ENCODE measurements at regions not wholly inside any gene's neighbourhood (a gene's known extent, or its start where the extent isn't known, plus 50 kb on each side); places are given as distances from the start of the nearest gene placed in this dataset.

DNA sequence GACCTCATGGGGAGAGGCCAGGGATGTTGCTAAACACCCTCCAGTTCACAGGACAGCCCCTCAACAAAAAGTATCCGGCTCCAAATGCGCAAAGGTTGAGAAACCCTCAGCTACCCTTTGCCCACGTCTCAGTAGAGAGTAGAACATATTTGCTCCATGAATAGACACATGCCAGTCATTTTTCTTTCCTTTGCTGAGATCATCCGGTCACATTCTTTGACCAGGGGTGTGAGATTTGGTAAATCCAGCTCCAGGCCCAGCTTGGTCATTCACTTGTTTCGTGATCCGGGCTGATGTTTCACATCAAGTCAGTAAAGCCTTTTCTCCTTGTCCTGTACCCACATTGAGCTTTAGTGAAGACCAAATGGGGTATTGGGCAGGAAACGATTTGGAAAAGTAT is 83.6 kb upstream of the LHX5 start:
- no peaks in the 10 kb centered on the region for H3K79me2 ChIP-seq (ENCODE audit: insufficient read depth, low read length)
- no peak overlapping the region for H2AFZ ChIP-seq (ENCODE audit: low read depth, low read length, severe bottlenecking)
- no peaks in the 10 kb centered on the region for H3F3A ChIP-seq (ENCODE audit: insufficient read depth)
- H3K9me3 ChIP-seq (ENCODE audit: insufficient read depth, low read length), result no peaks in the 10 kb centered on the region
- no peak overlapping the region for H3K4me3 ChIP-seq (ENCODE audit: insufficient read depth, low read length, poor library complexity, severe bottlenecking)
- no peak overlapping the region for H3K9ac ChIP-seq (ENCODE audit: low read length)
- H3K36me3 ChIP-seq (ENCODE audit: low read length), result no peaks in the 10 kb centered on the region
- no peak overlapping the region for H3K27ac ChIP-seq (ENCODE audit: low read depth, low read length)
- no peaks in the 10 kb centered on the region for H3K27me3 ChIP-seq (ENCODE audit: low read length)
- no peak for TF ChIP-seq EZH2phosphoT487 (conservative IDR thresholded peaks at IDR 0.05; ENCODE audit: low read length)
- TF ChIP-seq, protein P1, sequence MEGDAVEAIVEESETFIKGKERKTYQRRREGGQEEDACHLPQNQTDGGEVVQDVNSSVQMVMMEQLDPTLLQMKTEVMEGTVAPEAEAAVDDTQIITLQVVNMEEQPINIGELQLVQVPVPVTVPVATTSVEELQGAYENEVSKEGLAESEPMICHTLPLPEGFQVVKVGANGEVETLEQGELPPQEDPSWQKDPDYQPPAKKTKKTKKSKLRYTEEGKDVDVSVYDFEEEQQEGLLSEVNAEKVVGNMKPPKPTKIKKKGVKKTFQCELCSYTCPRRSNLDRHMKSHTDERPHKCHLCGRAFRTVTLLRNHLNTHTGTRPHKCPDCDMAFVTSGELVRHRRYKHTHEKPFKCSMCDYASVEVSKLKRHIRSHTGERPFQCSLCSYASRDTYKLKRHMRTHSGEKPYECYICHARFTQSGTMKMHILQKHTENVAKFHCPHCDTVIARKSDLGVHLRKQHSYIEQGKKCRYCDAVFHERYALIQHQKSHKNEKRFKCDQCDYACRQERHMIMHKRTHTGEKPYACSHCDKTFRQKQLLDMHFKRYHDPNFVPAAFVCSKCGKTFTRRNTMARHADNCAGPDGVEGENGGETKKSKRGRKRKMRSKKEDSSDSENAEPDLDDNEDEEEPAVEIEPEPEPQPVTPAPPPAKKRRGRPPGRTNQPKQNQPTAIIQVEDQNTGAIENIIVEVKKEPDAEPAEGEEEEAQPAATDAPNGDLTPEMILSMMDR (IDR thresholded peaks at IDR 0.05; ENCODE audit: insufficient read depth, low read length, poor library complexity, severe bottlenecking), result no peak
- H4K20me1 ChIP-seq (ENCODE audit: low read depth, low read length), result no peaks in the 10 kb centered on the region
- no peak overlapping the region for H3K4me2 ChIP-seq (ENCODE audit: low read depth, low read length, poor library complexity, severe bottlenecking)
- H3K9me2 ChIP-seq (replicated peaks; ENCODE audit: insufficient read depth, low read length), result no peaks in the 10 kb centered on the region

DNA sequence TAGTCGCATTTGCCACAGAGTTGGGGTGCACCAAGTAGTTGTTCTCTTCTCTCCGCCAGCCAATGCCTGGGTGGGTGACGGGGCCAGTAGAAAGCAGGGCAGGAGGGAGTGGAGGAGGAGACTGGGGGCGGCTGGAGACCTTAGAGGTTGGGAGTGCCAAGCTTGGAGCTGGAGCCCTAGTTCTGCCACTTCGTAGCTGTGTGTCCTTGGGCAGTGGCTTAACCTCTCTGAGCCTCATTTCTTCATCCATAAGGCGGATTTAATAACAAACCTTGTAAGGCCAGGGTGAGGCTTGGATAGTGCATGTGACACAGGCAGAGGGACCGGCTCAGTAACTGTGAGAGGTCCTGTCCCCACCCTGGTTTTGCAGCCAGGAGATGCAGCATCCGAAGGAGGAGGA is 81.1 kb upstream of the LHX5 start:
- H3K36me3 ChIP-seq (ENCODE audit: low read length), result no peaks in the 10 kb centered on the region
- H3F3A ChIP-seq (ENCODE audit: insufficient read depth), result no peaks in the 10 kb centered on the region
- no peak overlapping the region for H3K27ac ChIP-seq (ENCODE audit: low read depth, low read length)
- TF ChIP-seq, protein P1 (IDR thresholded peaks at IDR 0.05; ENCODE audit: insufficient read depth, low read length, poor library complexity, severe bottlenecking), result no peak
- TF ChIP-seq EZH2phosphoT487 (conservative IDR thresholded peaks at IDR 0.05; ENCODE audit: low read length), result no peak
- no peaks in the 10 kb centered on the region for H3K27me3 ChIP-seq (ENCODE audit: low read length)
- no peaks in the 10 kb centered on the region for H3K9me3 ChIP-seq (ENCODE audit: insufficient read depth, low read length)
- no peak overlapping the region for H3K9ac ChIP-seq (ENCODE audit: low read length)
- H2AFZ ChIP-seq (ENCODE audit: low read depth, low read length, severe bottlenecking), result no peak overlapping the region
- H3K9me2 ChIP-seq (replicated peaks; ENCODE audit: insufficient read depth, low read length), result no peaks in the 10 kb centered on the region
- no peak overlapping the region for H3K4me2 ChIP-seq (ENCODE audit: low read depth, low read length, poor library complexity, severe bottlenecking)
- no peaks in the 10 kb centered on the region for H3K79me2 ChIP-seq (ENCODE audit: insufficient read depth, low read length)
- no peak overlapping the region for H3K4me3 ChIP-seq (ENCODE audit: insufficient read depth, low read length, poor library complexity, severe bottlenecking)
- H4K20me1 ChIP-seq (ENCODE audit: low read depth, low read length), result no peaks in the 10 kb centered on the region

DNA sequence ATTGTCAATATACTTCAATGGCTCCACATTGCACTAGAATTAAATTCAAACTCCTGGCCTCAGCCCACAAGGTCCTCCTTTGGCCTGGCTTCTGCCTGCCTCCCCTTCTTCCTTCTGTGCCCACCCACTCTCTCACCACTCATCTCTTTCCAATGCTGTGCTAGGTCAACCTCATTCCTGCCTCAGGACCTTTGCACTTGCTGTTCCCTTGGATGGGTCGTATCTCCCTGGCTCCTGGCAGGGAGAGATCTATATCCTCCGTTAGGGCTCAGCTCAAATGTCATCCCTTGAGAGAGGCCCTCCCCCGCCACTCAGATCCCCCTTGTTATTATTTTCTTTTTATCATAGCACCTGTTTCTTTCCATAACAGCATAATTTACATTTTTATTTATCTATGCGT is 79.9 kb upstream of the LHX5 start:
- H3K36me3 ChIP-seq (ENCODE audit: low read length), result no peaks in the 10 kb centered on the region
- H3K9me2 ChIP-seq (replicated peaks; ENCODE audit: insufficient read depth, low read length), result no peaks in the 10 kb centered on the region
- H3K4me3 ChIP-seq (ENCODE audit: insufficient read depth, low read length, poor library complexity, severe bottlenecking), result no peak overlapping the region
- H3K27me3 ChIP-seq (ENCODE audit: low read length), result no peaks in the 10 kb centered on the region
- no peaks in the 10 kb centered on the region for H3K9me3 ChIP-seq (ENCODE audit: insufficient read depth, low read length)
- H3K79me2 ChIP-seq (ENCODE audit: insufficient read depth, low read length), result no peaks in the 10 kb centered on the region
- no peak overlapping the region for H3K9ac ChIP-seq (ENCODE audit: low read length)
- H3K27ac ChIP-seq (ENCODE audit: low read depth, low read length), result no peak overlapping the region
- H3F3A ChIP-seq (ENCODE audit: insufficient read depth), result no peaks in the 10 kb centered on the region
- no peak overlapping the region for H3K4me2 ChIP-seq (ENCODE audit: low read depth, low read length, poor library complexity, severe bottlenecking)
- H4K20me1 ChIP-seq (ENCODE audit: low read depth, low read length), result no peaks in the 10 kb centered on the region
- no peak overlapping the region for H2AFZ ChIP-seq (ENCODE audit: low read depth, low read length, severe bottlenecking)
- no peak for TF ChIP-seq EZH2phosphoT487 (conservative IDR thresholded peaks at IDR 0.05; ENCODE audit: low read length)
- TF ChIP-seq, protein P1 (IDR thresholded peaks at IDR 0.05; ENCODE audit: insufficient read depth, low read length, poor library complexity, severe bottlenecking), result no peak

DNA sequence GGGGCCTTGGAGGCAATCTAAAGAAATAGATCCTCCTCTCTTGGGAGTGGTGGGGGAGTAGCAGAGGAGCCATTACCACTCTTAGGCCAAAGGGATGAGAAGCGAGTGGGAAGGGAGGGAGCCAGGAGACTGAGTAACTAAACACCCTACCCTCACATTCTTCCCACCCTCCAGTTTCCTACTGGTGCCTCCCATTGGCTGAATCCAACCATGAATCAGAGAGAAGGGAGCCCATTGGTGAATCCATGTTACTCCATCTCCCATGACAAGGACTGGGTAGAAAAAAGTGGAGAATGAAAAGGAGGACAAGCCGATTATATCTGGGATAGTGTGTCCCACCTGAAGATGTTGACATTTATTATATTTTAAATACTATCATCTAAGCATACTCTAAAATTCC is 76.8 kb upstream of the LHX5 start:
- Histone ChIP-seq H3K9me3 (ENCODE audit: insufficient read depth, low read length) (no peaks in the 10 kb centered on the region), H3K9me2 (replicated peaks; ENCODE audit: insufficient read depth, low read length) (no peaks in the 10 kb centered on the region), H4K20me1 (ENCODE audit: low read depth, low read length) (no peaks in the 10 kb centered on the region), H3F3A (ENCODE audit: insufficient read depth) (no peaks in the 10 kb centered on the region), H3K9ac (ENCODE audit: low read length) (no peak overlapping the region), H3K4me2 (ENCODE audit: low read depth, low read length, poor library complexity, severe bottlenecking) (no peak overlapping the region), H3K79me2 (ENCODE audit: insufficient read depth, low read length) (no peaks in the 10 kb centered on the region), H2AFZ (ENCODE audit: low read depth, low read length, severe bottlenecking) (no peak overlapping the region), H3K4me3 (ENCODE audit: insufficient read depth, low read length, poor library complexity, severe bottlenecking) (no peak overlapping the region), H3K36me3 (ENCODE audit: low read length) (no peaks in the 10 kb centered on the region), H3K27ac (ENCODE audit: low read depth, low read length) (no peak overlapping the region), H3K27me3 (ENCODE audit: low read length) (no peaks in the 10 kb centered on the region)
- TF ChIP-seq EZH2phosphoT487 (conservative IDR thresholded peaks at IDR 0.05; ENCODE audit: low read length), result no peak
- TF ChIP-seq, protein P1 (IDR thresholded peaks at IDR 0.05; ENCODE audit: insufficient read depth, low read length, poor library complexity, severe bottlenecking), result no peak

Measured in SU-DHL-6 (cell line).